Thoracic aorta (tissue), 2 donors: ENCODE measurements at regions not wholly inside any gene's neighbourhood (a gene's known extent, or its start where the extent isn't known, plus 50 kb on each side); places are given as distances from the start of the nearest gene placed in this dataset.
"Not testable (repeated sequence)": the region's sequence is repeated elsewhere in the genome, so short reads cannot be mapped to it uniquely, and the experiment has no call there.

Experiments used
- ATAC-seq: fragments of 150-250 bp; one replicate; pipeline ENCODE4 v1.8.0; 2017; ENCODE audit warnings: low read depth; ENCODE audit not compliant: insufficient number of reproducible peaks, low FRiP score
- DNase-seq: peaks from one replicate; pipeline ENCODE4 v3.0.0-alpha.2; 2020; ENCODE audit warnings: low spot score
- H3K27ac ChIP-seq, 2 donors: fragments of 200-600 bp; sonication (generic); 1 replicate in 1 of 2; 2 replicates in 1 of 2; pipeline ENCODE4 v1.5.1; 2016; ENCODE audit warnings: mild to moderate bottlenecking in 2 of 2, moderate library complexity in 2 of 2
- H3K27me3 ChIP-seq: fragments of 200-600 bp; sonication (generic); replicated peaks from 2 replicates; pipeline ENCODE4 v1.6.0; 2016; ENCODE audit warnings: mild to moderate bottlenecking; ENCODE audit not compliant: insufficient read depth
- H3K36me3 ChIP-seq: fragments of 200-600 bp; sonication (generic); one replicate; pipeline ENCODE4 v1.5.1; 2016
- H3K4me1 ChIP-seq, 2 donors: fragments of 200-600 bp; sonication (generic); 1 replicate in 1 of 2; 2 replicates in 1 of 2; pipeline versions ENCODE4 v1.5.1 to v1.6.0; 2016; ENCODE audit warnings: low read depth in 2 of 2, mild to moderate bottlenecking in 1 of 2; ENCODE audit not compliant: control insufficient read depth in 1 of 2
- H3K4me3 ChIP-seq: fragments of 200-600 bp; sonication (generic); 2 replicates; pipeline ENCODE4 v1.5.1; 2016; ENCODE audit warnings: mild to moderate bottlenecking
- H3K9me3 ChIP-seq: fragments of 200-600 bp; sonication (generic); 2 replicates; pipeline ENCODE4 v1.5.1; 2016
- CTCF ChIP-seq: fragments of 200-600 bp; sonication (generic); IDR thresholded peaks from one replicate; pipeline ENCODE4 v1.5.1; 2019; ENCODE audit warnings: antibody characterized with exemption

DNA sequence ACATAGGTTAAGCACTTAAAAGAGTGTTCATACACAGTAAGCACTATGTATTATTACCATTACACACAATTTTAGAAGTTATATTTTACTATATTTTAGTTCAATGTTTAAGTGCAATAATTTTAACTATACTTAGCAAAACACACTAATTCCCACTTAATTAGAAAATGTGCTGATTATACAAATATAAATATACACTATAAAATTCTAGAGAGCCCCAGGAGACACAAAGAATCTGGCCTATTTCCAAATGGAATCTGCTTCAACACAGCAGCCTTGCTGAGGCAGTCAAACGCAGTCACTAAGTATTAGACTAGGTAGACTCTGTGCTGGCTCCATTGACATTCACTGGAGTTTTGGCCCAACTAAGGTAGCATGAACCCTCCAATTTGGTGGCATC lies 160.9 kb downstream of the CETN3 start:
- Histone ChIP-seq H3K4me1 (no peaks in the 10 kb centered on the region), H3K27ac (no peak overlapping the region), H3K4me3 (no peak overlapping the region), H3K36me3 (no peaks in the 10 kb centered on the region), H3K9me3 (no peaks in the 10 kb centered on the region), H3K27me3 (no peaks in the 10 kb centered on the region)
- ATAC-seq: no peak
- no peak for DNase-seq
- TF ChIP-seq CTCF: no peak

- H3K27ac ChIP-seq, H3K27me3 ChIP-seq, ATAC-seq, H3K4me1 ChIP-seq, H3K36me3 ChIP-seq, H3K9me3 ChIP-seq, DNase-seq, H3K4me3 ChIP-seq: not testable (repeated sequence)
These were observed 165.7 kb downstream of the CETN3 start for GRCh38 chr5:90243848-90244247.

- peaks cover 10 to 42% of the 10 kb centered on the region in 2 donors for H3K4me1 ChIP-seq
- H3K36me3 ChIP-seq: no peaks in the 10 kb centered on the region
- no peaks in the 10 kb centered on the region for H3K27me3 ChIP-seq
- H3K9me3 ChIP-seq: no peaks in the 10 kb centered on the region
- peak overlapping the region; percentile 44 to 56 for H3K27ac ChIP-seq
- ATAC-seq (no peak), DNase-seq (no peak)
- TF ChIP-seq CTCF: no peak
- H3K4me3 ChIP-seq: peak overlapping the region; percentile 25
These were observed 176.1 kb downstream of the CETN3 start for GRCh38 chr5:90233476-90233875.

GRCh38 chr5:90231688-90232087 lies 177.9 kb downstream of the CETN3 start:
- no peak for TF ChIP-seq CTCF
- peaks cover 15 to 60% of the 10 kb centered on the region in 2 donors for H3K4me1 ChIP-seq
- no peaks in the 10 kb centered on the region for H3K9me3 ChIP-seq
- no peak for DNase-seq
- H3K36me3 ChIP-seq: no peaks in the 10 kb centered on the region
- H3K27me3 ChIP-seq: no peaks in the 10 kb centered on the region
- H3K4me3 ChIP-seq: peak overlapping the region; percentile 49
- no peak for ATAC-seq
- peak overlapping the region; percentile 44 to 57 for H3K27ac ChIP-seq

DNA sequence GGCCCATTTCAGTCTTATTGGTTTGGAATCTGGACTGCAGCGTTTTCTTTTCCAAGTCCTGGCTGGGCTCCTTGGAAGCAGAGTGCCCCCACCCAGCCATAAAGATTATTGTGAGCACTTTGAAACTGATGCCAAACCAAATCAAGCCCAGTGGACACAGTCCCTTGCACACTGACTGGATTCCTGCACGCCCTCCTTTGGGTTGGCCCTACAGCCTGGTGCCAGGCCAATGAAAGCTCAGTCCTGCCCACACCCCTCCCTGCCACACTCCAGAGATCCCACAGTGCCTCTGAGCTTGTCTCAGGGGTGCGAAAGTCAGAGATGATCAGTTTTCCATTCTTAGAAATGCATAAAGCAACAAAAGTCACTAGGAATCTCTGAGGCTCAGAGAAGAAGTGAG lies 181.9 kb downstream of the CETN3 start:
- TF ChIP-seq CTCF: no peak
- H3K27ac ChIP-seq: peak overlapping the region; percentile 58 to 68
- DNase-seq: no peak
- H3K4me3 ChIP-seq: peak overlapping the region; percentile 22
- H3K9me3 ChIP-seq: no peaks in the 10 kb centered on the region
- ATAC-seq: no peak
- H3K27me3 ChIP-seq: no peaks in the 10 kb centered on the region
- H3K36me3 ChIP-seq: no peaks in the 10 kb centered on the region
- H3K4me1 ChIP-seq: peaks cover 13 to 50% of the 10 kb centered on the region in 2 donors

DNA sequence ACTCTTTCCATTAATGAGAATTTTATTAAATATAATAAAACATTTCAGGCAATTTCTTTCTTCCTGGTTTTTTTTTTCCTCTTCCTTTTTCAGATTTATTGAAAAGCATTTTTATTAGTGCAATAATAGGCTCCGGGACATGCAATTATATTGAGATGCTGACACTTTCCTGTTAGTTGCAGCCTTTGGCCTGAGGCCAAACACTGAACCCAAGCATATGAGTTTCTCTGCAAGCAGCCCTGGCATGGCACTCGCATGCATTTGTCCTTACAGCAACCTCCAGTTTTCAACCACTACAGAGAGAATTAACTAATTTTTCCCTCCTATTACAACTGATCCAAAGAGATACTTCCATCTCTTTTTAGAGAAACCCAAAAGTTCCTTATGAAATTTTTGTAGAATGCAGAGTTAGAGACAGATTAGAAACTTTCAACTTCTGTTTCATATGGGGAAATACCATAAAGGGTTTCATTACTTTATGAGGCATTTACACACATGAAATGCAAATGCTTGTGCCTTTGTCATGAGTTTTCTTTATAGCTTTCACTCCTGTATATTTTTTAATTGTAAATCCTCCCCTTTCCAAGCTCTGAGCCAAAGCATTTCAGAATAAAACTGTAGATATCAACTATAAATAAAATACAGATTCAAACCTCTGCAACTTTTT lies 183.0 kb downstream of the CETN3 start:
- Histone ChIP-seq H3K4me1 (peaks cover 4 to 39% of the 10 kb centered on the region in 2 donors), H3K36me3 (no peaks in the 10 kb centered on the region), H3K27ac (no peak overlapping the region), H3K4me3 (no peak overlapping the region), H3K9me3 (no peaks in the 10 kb centered on the region), H3K27me3 (no peaks in the 10 kb centered on the region)
- TF ChIP-seq CTCF: no peak
- no peak for ATAC-seq
- no peak for DNase-seq
